ENCODE measurements at regions not wholly inside any gene's neighbourhood (a gene's known extent, or its start where the extent isn't known, plus 50 kb on each side); places are given as distances from the start of the nearest gene placed in this dataset.

GRCh38 chr1:869499-870244 lies 54.1 kb upstream of the SAMD11 start:
- peak; percentile 48 to 77 (median 60) for DNase-seq
- 8 to 14% (median 11%) methylated on average over 47 to 55 of the region's 55 CpGs for WGBS, 3 donors
- H3K4me1 ChIP-seq (ENCODE audit: insufficient read depth): peaks cover 1% of the 10 kb centered on the region
- H3K9me3 ChIP-seq: no peaks in the 10 kb centered on the region
- no peaks in the 10 kb centered on the region for H3K27me3 ChIP-seq
- no peaks in the 10 kb centered on the region for H3K36me3 ChIP-seq
- H3K27ac ChIP-seq: no peak overlapping the region
- TF ChIP-seq CTCF (IDR thresholded peaks at IDR 0.05) (peak; percentile 46 to 61 (median 49)), EP300 (IDR thresholded peaks at IDR 0.05) (no peak), POLR2A (IDR thresholded peaks at IDR 0.05) (no peak)
- intact Hi-C loops (cut with DNase I): no loop called here
- H3K4me3 ChIP-seq: no peak overlapping the region
